ENCODE measurements at regions not wholly inside any gene's neighbourhood (a gene's known extent, or its start where the extent isn't known, plus 50 kb on each side); places are given as distances from the start of the nearest gene placed in this dataset.

GRCh38 chr18:47331026-47331425, 79.6 kb upstream of the SKOR2 start:
- no peak for DNase-seq (ENCODE audit: low spot score)
- in situ Hi-C loops (cut with MboI; ENCODE audit: low pct_unique_long_range_greater_than_20kb, low sequenced_read_pairs, unreplicated experiment) = no loop called here
- no peak for TF ChIP-seq CTCF (IDR thresholded peaks at IDR 0.05; ENCODE audit: extremely low read depth, insufficient read depth, missing control alignments)

- in situ Hi-C loops (cut with MboI; ENCODE audit: low pct_unique_long_range_greater_than_20kb, low sequenced_read_pairs, unreplicated experiment) = no loop called here
- no peak for TF ChIP-seq CTCF (IDR thresholded peaks at IDR 0.05; ENCODE audit: extremely low read depth, insufficient read depth, missing control alignments)
- no peak for DNase-seq (ENCODE audit: low spot score)
Observed at GRCh38 chr18:47323158-47323557, 71.7 kb upstream of the SKOR2 start.

GRCh38 chr18:47321815-47322214, 70.4 kb upstream of the SKOR2 start:
- in situ Hi-C loops (cut with MboI; ENCODE audit: low pct_unique_long_range_greater_than_20kb, low sequenced_read_pairs, unreplicated experiment) = no loop called here
- DNase-seq (ENCODE audit: low spot score) = no peak
- TF ChIP-seq CTCF (IDR thresholded peaks at IDR 0.05; ENCODE audit: extremely low read depth, insufficient read depth, missing control alignments) = no peak

- in situ Hi-C loops (cut with MboI; ENCODE audit: low pct_unique_long_range_greater_than_20kb, low sequenced_read_pairs, unreplicated experiment) = no loop called here
- DNase-seq (ENCODE audit: low spot score) = no peak
- no peak for TF ChIP-seq CTCF (IDR thresholded peaks at IDR 0.05; ENCODE audit: extremely low read depth, insufficient read depth, missing control alignments)
Observed at GRCh38 chr18:47317824-47318508, 66.5 kb upstream of the SKOR2 start.

- in situ Hi-C loops (cut with MboI; ENCODE audit: low pct_unique_long_range_greater_than_20kb, low sequenced_read_pairs, unreplicated experiment) = no loop called here
- no peak for DNase-seq (ENCODE audit: low spot score)
- no peak for TF ChIP-seq CTCF (IDR thresholded peaks at IDR 0.05; ENCODE audit: extremely low read depth, insufficient read depth, missing control alignments)
Observed at GRCh38 chr18:47316924-47317323, 65.5 kb upstream of the SKOR2 start.

GRCh38 chr18:47313901-47314300, 62.4 kb upstream of the SKOR2 start:
- in situ Hi-C loops (cut with MboI; ENCODE audit: low pct_unique_long_range_greater_than_20kb, low sequenced_read_pairs, unreplicated experiment) = no loop called here
- no peak for TF ChIP-seq CTCF (IDR thresholded peaks at IDR 0.05; ENCODE audit: extremely low read depth, insufficient read depth, missing control alignments)
- DNase-seq (ENCODE audit: low spot score) = no peak
